ENCODE measurements at regions not wholly inside any gene's neighbourhood (a gene's known extent, or its start where the extent isn't known, plus 50 kb on each side); places are given as distances from the start of the nearest gene placed in this dataset.

GRCh38 chr16:51416926-51417325 is 265.9 kb upstream of the SALL1 start:
- no peak for TF ChIP-seq CTCF (IDR thresholded peaks at IDR 0.05; ENCODE audit: poor library complexity)
- no peak for TF ChIP-seq EZH2phosphoT487 (IDR thresholded peaks at IDR 0.05; ENCODE audit: low read depth, severe bottlenecking, unreplicated experiment)
